ENCODE measurements at regions not wholly inside any gene's neighbourhood (a gene's known extent, or its start where the extent isn't known, plus 50 kb on each side); places are given as distances from the start of the nearest gene placed in this dataset.

DNA sequence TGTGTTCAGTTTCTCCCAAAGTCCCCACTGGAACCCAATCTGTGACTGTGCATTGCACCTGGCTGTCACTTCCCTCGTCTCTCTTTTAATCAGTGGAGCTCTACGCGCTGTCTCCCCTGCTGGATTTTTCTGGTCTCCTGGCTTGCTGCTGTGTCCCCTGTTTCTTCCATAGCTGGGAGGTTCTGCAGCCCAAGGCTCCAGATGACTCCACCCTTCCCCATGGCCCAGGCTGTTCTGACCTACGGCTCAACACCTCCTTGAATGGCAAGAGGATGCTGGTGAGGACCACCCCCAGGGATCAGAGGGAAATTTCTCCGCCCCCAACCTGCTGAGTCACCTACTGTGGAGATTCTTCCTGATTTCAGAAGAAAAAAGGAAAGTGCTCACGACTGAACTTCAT lies 961.4 kb upstream of the ZNF722 start:
- no peak for DNase-seq
- TF ChIP-seq, protein P1, sequence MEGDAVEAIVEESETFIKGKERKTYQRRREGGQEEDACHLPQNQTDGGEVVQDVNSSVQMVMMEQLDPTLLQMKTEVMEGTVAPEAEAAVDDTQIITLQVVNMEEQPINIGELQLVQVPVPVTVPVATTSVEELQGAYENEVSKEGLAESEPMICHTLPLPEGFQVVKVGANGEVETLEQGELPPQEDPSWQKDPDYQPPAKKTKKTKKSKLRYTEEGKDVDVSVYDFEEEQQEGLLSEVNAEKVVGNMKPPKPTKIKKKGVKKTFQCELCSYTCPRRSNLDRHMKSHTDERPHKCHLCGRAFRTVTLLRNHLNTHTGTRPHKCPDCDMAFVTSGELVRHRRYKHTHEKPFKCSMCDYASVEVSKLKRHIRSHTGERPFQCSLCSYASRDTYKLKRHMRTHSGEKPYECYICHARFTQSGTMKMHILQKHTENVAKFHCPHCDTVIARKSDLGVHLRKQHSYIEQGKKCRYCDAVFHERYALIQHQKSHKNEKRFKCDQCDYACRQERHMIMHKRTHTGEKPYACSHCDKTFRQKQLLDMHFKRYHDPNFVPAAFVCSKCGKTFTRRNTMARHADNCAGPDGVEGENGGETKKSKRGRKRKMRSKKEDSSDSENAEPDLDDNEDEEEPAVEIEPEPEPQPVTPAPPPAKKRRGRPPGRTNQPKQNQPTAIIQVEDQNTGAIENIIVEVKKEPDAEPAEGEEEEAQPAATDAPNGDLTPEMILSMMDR (IDR thresholded peaks at IDR 0.05), result no peak
- no peak overlapping the region for H3K4me2 ChIP-seq (replicated peaks; ENCODE audit: extremely low read depth, low read length, poor library complexity, severe bottlenecking)
- no peak overlapping the region for H3K9ac ChIP-seq (ENCODE audit: insufficient read depth, low read length, poor library complexity, severe bottlenecking)
- intact Hi-C loops (cut with micrococcal nuclease), result no loop called here
- peaks cover 0 to 1% (median 0%) of the 10 kb centered on the region in 3 donors for H3K27me3 Mint-ChIP-seq (ENCODE audit: low read depth in 3 of 3)
- H2AFZ ChIP-seq (ENCODE audit: insufficient read depth, low read depth, low read length, poor library complexity, severe bottlenecking), result no peak overlapping the region
- H3K4me3 Mint-ChIP-seq, result no peak overlapping the region
- WGBS (ENCODE audit: insufficient coverage), result 94% methylated on average over 4 of the region's 6 CpGs
- no peaks in the 10 kb centered on the region for H3K36me3 Mint-ChIP-seq
- H3K27me3 ChIP-seq (ENCODE audit: control insufficient read depth in 2 of 2, insufficient read depth in 2 of 2, low read length in 2 of 2), result no peaks in the 10 kb centered on the region
- H4K20me1 ChIP-seq (ENCODE audit: insufficient read depth, low read length), result no peaks in the 10 kb centered on the region
- H3K36me3 ChIP-seq (replicated peaks in 1 of 2; ENCODE audit: control insufficient read depth in 1 of 2, insufficient read depth in 2 of 2, low read length in 2 of 2), result no peaks in the 10 kb centered on the region
- H3K9me3 ChIP-seq (replicated peaks in 1 of 2; ENCODE audit: control insufficient read depth in 1 of 2, insufficient read depth in 1 of 2, low read length in 2 of 2), result peaks cover 82 to 89% of the 10 kb centered on the region in 2 donors
- H3K27ac ChIP-seq (ENCODE audit: low read depth in 1 of 2, low read length in 2 of 2), result no peak overlapping the region
- H3K4me3 ChIP-seq (replicated peaks in 1 of 3; ENCODE audit: low read depth in 2 of 3, low read length in 3 of 3), result no peak overlapping the region
- no peaks in the 10 kb centered on the region for H3K4me1 ChIP-seq (ENCODE audit: control insufficient read depth in 1 of 2, insufficient read depth in 2 of 2, low read length in 2 of 2)
- H3K27ac Mint-ChIP-seq, result no peak overlapping the region
- H3K9me3 Mint-ChIP-seq, result peaks cover 31 to 94% (median 55%) of the 10 kb centered on the region in 7 donors
- H3K79me2 ChIP-seq (ENCODE audit: insufficient read depth, low read length), result no peaks in the 10 kb centered on the region
- no peaks in the 10 kb centered on the region for H3K4me1 Mint-ChIP-seq

GRCh38 chr7:63038987-63039386 lies 959.7 kb upstream of the ZNF722 start:
- Histone ChIP-seq H3K36me3 (replicated peaks in 1 of 2; ENCODE audit: control insufficient read depth in 1 of 2, insufficient read depth in 2 of 2, low read length in 2 of 2) (no peaks in the 10 kb centered on the region), H3K9ac (ENCODE audit: insufficient read depth, low read length, poor library complexity, severe bottlenecking) (no peak overlapping the region), H3K79me2 (ENCODE audit: insufficient read depth, low read length) (no peaks in the 10 kb centered on the region), H2AFZ (ENCODE audit: insufficient read depth, low read depth, low read length, poor library complexity, severe bottlenecking) (no peak overlapping the region), H3K4me3 (replicated peaks in 1 of 3; ENCODE audit: low read depth in 2 of 3, low read length in 3 of 3) (no peak overlapping the region), H3K9me3 (replicated peaks in 1 of 2; ENCODE audit: control insufficient read depth in 1 of 2, insufficient read depth in 1 of 2, low read length in 2 of 2) (peaks cover 86 to 95% of the 10 kb centered on the region in 2 donors), H3K27me3 (ENCODE audit: control insufficient read depth in 2 of 2, insufficient read depth in 2 of 2, low read length in 2 of 2) (no peaks in the 10 kb centered on the region), H3K4me1 (ENCODE audit: control insufficient read depth in 1 of 2, insufficient read depth in 2 of 2, low read length in 2 of 2) (no peaks in the 10 kb centered on the region), H3K4me2 (replicated peaks; ENCODE audit: extremely low read depth, low read length, poor library complexity, severe bottlenecking) (no peak overlapping the region), H4K20me1 (ENCODE audit: insufficient read depth, low read length) (no peaks in the 10 kb centered on the region), H3K27ac (ENCODE audit: low read depth in 1 of 2, low read length in 2 of 2) (no peak overlapping the region)
- TF ChIP-seq, protein P1 (IDR thresholded peaks at IDR 0.05), result no peak
- WGBS (ENCODE audit: insufficient coverage), result 86% methylated on average over 3 of the region's 4 CpGs
- DNase-seq, result no peak
- Mint-ChIP-seq H3K4me3 (no peak overlapping the region), H3K4me1 (no peaks in the 10 kb centered on the region), H3K9me3 (peaks cover 37 to 91% (median 49%) of the 10 kb centered on the region in 7 donors), H3K27ac (no peak overlapping the region), H3K36me3 (no peaks in the 10 kb centered on the region), H3K27me3 (ENCODE audit: low read depth in 3 of 3) (peaks cover 0 to 1% (median 0%) of the 10 kb centered on the region in 3 donors)
- intact Hi-C loops (cut with micrococcal nuclease), result no loop called here
